ENCODE measurements at regions not wholly inside any gene's neighbourhood (a gene's known extent, or its start where the extent isn't known, plus 50 kb on each side); places are given as distances from the start of the nearest gene placed in this dataset.

- no peak for DNase-seq (ENCODE audit: low read depth)
Observed at GRCh38 chr18:75143851-75144250, 65.1 kb downstream of the PTGR3 start.

DNA sequence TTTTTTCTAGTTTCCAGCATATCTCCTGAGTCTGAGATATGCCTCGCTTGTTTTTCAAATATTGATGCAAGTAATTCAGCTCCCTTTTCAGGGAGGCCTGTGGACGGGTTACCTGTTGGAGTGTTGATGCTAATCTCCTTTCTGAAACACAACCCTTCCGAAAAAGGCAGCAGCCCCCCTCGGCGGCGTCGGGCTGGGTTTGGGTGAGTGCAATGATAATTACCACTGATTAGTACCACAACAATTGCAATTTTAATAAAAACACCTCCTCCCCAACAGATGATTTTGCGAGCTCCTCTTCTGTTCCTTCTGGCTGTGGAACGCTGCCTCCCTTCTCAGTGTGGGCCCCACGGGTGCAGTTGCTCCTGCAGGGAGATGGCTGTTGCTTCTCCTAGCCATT, 66.3 kb downstream of the PTGR3 start:
- no peak for DNase-seq (ENCODE audit: low read depth)
- H3K4me3 ChIP-seq (ENCODE audit: low read depth, low read length), result no peak overlapping the region
- TF ChIP-seq, protein P1, sequence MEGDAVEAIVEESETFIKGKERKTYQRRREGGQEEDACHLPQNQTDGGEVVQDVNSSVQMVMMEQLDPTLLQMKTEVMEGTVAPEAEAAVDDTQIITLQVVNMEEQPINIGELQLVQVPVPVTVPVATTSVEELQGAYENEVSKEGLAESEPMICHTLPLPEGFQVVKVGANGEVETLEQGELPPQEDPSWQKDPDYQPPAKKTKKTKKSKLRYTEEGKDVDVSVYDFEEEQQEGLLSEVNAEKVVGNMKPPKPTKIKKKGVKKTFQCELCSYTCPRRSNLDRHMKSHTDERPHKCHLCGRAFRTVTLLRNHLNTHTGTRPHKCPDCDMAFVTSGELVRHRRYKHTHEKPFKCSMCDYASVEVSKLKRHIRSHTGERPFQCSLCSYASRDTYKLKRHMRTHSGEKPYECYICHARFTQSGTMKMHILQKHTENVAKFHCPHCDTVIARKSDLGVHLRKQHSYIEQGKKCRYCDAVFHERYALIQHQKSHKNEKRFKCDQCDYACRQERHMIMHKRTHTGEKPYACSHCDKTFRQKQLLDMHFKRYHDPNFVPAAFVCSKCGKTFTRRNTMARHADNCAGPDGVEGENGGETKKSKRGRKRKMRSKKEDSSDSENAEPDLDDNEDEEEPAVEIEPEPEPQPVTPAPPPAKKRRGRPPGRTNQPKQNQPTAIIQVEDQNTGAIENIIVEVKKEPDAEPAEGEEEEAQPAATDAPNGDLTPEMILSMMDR (conservative IDR thresholded peaks at IDR 0.05; ENCODE audit: low read depth, low read length), result no peak

More at GRCh38 chr18:75143851-75144250, 65.1 kb downstream of the PTGR3 start:
- TF ChIP-seq, protein P1 (conservative IDR thresholded peaks at IDR 0.05; ENCODE audit: low read depth, low read length), result no peak
- no peak overlapping the region for H3K4me3 ChIP-seq (ENCODE audit: low read depth, low read length)

DNA sequence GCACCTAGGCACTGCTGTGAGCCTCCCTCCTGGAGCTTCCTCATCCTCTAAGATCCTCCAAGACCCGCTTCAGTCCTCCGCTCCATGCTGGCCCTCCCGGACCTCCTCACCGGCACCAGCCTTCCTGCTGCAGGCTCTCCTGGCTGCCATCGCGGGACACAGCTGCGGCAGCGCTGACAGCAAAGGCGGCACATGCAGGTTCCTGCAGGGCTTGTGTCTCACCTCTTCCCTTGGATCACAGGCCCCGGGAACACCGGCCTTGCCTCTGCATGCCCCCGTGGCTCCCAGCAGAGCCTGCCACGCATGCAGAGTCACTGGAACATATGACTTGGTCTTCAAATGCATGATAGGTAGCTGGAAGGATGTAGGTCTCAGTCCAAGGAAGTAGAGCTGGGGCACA, 67.2 kb downstream of the PTGR3 start:
- TF ChIP-seq, protein P1 (conservative IDR thresholded peaks at IDR 0.05; ENCODE audit: low read depth, low read length), result no peak
- no peak overlapping the region for H3K4me3 ChIP-seq (ENCODE audit: low read depth, low read length)
- no peak for DNase-seq (ENCODE audit: low read depth)

DNA sequence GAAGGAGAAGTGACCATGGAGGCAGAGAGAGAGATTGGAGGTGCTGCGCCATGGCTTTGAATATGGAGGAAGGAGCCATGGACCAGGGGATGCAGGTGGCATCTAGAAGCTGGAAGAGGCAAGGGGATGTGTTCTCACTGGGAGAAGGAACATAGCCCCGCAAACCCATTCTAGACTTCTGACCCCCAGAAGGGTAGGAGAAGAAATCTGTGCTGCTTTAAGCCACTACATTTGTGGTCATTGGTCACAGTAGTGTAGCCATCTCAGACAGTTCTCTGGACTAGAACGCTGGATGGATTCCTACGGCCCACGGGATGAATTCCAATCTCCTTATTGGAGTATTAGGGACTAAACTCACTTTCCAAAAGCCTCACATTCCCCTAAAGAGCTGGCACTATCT, 67.8 kb downstream of the PTGR3 start:
- no peak overlapping the region for H3K4me3 ChIP-seq (ENCODE audit: low read depth, low read length)
- TF ChIP-seq, protein P1 (conservative IDR thresholded peaks at IDR 0.05; ENCODE audit: low read depth, low read length), result no peak
- no peak for DNase-seq (ENCODE audit: low read depth)

GRCh38 chr18:75140296-75140695, 68.6 kb downstream of the PTGR3 start:
- no peak overlapping the region for H3K4me3 ChIP-seq (ENCODE audit: low read depth, low read length)
- DNase-seq (ENCODE audit: low read depth), result no peak
- TF ChIP-seq, protein P1 (conservative IDR thresholded peaks at IDR 0.05; ENCODE audit: low read depth, low read length), result no peak

- TF ChIP-seq, protein P1 (conservative IDR thresholded peaks at IDR 0.05; ENCODE audit: low read depth, low read length), result no peak
Observed at GRCh38 chr18:75139226-75139911, 69.6 kb downstream of the PTGR3 start.

GRCh38 chr18:75137346-75137877, 71.5 kb downstream of the PTGR3 start:
- TF ChIP-seq, protein P1 (conservative IDR thresholded peaks at IDR 0.05; ENCODE audit: low read depth, low read length), result no peak
- H3K4me3 ChIP-seq (ENCODE audit: low read depth, low read length), result no peak overlapping the region
- DNase-seq (ENCODE audit: low read depth), result no peak

More at GRCh38 chr18:75139226-75139911, 69.6 kb downstream of the PTGR3 start:
- no peak for DNase-seq (ENCODE audit: low read depth)
- H3K4me3 ChIP-seq (ENCODE audit: low read depth, low read length), result no peak overlapping the region

Measured in choroid plexus epithelial cell (primary cell).